NCI-H774 (cell line): ENCODE measurements at regions not wholly inside any gene's neighbourhood (a gene's known extent, or its start where the extent isn't known, plus 50 kb on each side); places are given as distances from the start of the nearest gene placed in this dataset.

Experiments used
- DNase-seq: peaks from one replicate; lab custom pipeline; 2025; lab: John Stamatoyannopoulos, UW

GRCh38 chr12:71071536-71072097 lies 86.2 kb downstream of the TSPAN8 start:
- DNase-seq: no peak

GRCh38 chr12:71070416-71071128 lies 87.2 kb downstream of the TSPAN8 start:
- no peak for DNase-seq

- no peak for DNase-seq
Observed at GRCh38 chr12:71069311-71069710, 88.5 kb downstream of the TSPAN8 start.

DNA sequence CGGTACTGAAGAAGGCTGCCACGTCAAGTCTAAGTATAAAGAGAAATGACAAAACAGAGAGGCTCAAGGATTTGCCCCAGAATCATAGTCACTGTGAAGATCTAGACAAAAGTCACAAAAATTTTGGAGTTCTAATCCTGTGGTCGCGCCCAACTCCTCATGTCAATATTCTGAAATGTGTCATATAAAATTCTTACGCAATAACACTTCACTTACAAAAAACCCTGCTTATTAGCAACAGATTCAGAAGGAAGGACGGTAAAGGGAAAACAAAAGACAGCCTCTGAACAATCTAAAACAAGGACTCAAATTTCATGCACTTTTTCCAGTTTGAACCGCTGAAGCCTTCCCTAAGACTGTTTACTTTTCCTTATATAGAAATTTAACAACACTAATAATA lies 94.7 kb downstream of the TSPAN8 start:
- no peak for DNase-seq

- no peak for DNase-seq
Observed at GRCh38 chr12:71061451-71061850, 96.3 kb downstream of the TSPAN8 start.

GRCh38 chr12:71060426-71060825 lies 97.4 kb downstream of the TSPAN8 start:
- no peak for DNase-seq

- no peak for DNase-seq
Observed at GRCh38 chr12:71057330-71057729, 100.5 kb downstream of the TSPAN8 start.

DNA sequence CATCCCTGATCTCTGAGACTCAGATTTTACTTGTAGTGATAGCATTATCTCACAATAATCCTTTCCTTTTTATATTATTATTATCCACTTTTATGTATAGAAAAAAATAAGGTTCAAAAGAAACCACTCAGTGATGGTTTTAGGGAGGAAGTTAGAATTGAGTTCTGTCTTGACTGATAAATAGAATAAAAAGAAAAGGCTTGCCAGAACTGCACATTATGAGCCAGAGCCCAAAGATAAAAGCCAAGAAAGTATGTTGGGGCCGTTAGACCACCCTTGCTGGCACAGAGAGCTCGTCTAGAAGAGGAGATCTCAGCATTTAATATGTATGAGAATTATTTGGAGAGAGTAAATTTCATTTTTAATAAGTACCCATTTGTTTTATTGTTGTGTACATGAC lies 103.2 kb downstream of the TSPAN8 start:
- no peak for DNase-seq

GRCh38 chr12:71046215-71046614 lies 111.6 kb downstream of the TSPAN8 start:
- DNase-seq: no peak

GRCh38 chr12:71045781-71046180 lies 112.0 kb downstream of the TSPAN8 start:
- DNase-seq: no peak

DNA sequence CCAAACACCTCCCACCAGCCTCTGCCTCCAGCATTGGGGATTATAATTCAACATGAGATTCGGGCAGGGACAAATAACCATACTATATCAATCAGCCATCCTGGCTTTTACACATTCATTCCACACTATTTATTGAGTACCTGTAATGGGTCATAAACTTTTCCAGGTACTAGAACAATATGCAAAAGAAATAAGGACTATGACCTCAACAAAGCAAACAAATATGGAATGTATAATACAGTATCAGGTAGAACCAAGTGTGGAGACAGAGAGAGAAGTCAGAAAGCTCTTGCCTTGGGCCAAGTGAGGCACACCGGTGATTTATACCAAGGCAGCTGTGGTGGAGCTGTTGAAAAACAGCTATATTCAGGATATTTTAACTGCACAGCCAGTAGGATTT lies 116.3 kb downstream of the TSPAN8 start:
- no peak for DNase-seq

- DNase-seq: no peak
Observed at GRCh38 chr12:71038960-71039359, 118.4 kb upstream of the PTPRR start.

GRCh38 chr12:71036526-71036925 lies 116.0 kb upstream of the PTPRR start:
- no peak for DNase-seq

- no peak for DNase-seq
Observed at GRCh38 chr12:71032933-71033332, 112.4 kb upstream of the PTPRR start.

DNA sequence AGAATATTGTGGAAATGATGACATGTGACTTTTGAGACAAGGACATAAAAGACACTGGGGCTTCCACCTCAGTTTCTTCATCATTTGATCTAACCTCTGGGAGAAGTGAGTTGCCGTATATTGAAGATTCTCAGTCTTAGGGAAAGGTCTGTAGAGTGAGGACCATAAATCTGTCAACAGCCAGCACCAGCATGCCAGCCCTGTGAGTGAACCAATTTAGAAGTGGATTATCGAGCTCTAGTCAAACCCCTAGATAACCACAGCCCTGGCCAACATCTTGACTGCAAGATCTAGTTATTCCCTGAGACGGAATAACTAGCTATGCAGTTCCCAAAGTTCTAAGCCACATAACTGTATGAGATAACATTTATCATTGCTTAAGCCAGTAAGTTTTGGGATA lies 108.8 kb upstream of the PTPRR start:
- DNase-seq: no peak

GRCh38 chr12:71027856-71028255 lies 107.3 kb upstream of the PTPRR start:
- no peak for DNase-seq

- no peak for DNase-seq
Observed at GRCh38 chr12:71024827-71025226, 104.3 kb upstream of the PTPRR start.

DNA sequence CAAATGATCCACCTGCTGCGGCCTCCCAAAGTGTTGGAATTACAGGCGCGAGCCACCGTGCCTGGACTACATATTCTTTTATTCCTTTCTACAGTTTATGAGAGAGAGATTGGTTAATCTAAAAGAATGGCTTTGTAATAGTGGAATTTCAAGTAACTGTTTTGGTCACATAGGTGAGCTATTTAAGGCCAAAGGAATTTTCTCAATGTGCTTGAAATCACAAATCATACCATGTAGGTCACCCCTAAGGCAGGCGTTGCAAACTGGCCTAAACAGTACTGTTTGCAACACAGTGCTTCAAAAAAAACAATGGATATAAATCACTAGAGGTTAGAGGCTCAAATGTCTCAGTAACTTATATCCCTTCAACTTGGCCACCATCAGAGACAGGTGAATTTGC lies 103.7 kb upstream of the PTPRR start:
- no peak for DNase-seq

- no peak for DNase-seq
Observed at GRCh38 chr12:71021491-71021890, 101.0 kb upstream of the PTPRR start.

GRCh38 chr12:71019282-71019831 lies 98.8 kb upstream of the PTPRR start:
- DNase-seq: no peak

DNA sequence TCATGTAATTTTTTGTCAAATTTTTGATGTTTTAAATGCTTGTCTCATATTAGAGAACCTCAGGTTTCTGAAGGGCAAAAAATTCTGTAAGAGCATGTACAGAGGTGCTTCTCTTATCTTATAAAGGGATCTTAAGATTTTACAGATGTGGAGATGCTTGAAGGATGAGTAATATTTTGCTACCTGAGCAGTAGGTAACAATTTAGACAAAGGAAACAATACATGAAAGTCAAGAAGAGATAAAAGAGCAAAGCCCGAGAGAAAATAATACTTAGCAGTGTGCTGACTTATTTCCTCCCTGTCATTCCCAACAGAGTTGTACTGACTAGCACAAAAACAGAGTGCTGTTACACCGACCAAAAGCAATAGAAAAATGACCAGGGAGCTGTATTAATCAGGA lies 98.1 kb upstream of the PTPRR start:
- no peak for DNase-seq

- DNase-seq: peak; percentile 53
Observed at GRCh38 chr12:71014180-71014785, 93.7 kb upstream of the PTPRR start.

DNA sequence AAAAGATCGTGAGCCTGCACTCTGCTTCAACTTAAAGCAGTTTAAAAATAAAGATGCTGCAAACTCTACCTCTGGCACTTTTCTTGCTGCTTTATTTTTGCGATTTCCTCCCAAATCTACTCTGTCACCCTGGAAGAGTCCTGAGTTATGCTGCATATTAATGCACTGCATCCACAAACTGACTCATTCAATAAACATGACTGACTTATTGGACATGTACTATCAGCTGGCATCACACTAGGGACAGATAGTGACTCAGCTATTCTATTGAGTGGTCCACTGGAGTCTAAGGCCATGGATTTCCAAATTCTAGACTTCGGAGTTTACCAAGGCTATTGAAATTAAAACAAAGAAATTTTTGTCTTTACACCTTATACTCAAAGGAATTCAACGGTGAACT lies 90.7 kb upstream of the PTPRR start:
- DNase-seq: no peak

DNA sequence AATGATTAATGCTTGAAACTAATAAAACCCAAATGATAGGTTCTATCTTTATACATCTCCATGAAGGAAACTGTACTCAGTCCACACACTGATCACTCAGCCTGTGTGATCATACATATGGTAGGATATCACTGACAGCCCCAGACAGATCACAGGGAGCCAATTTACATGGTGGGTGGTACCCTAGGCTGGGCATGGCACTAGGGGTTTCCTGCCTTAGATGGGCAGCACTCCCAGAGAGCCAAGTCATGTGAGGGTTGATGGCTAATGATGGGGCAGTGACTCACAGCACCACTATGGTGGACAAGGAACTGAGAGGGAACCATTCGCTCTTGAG lies 89.6 kb upstream of the PTPRR start:
- DNase-seq: no peak
